Thoracic aorta (tissue), 2 donors: ENCODE measurements at regions not wholly inside any gene's neighbourhood (a gene's known extent, or its start where the extent isn't known, plus 50 kb on each side); places are given as distances from the start of the nearest gene placed in this dataset.

ENCODE experiments used
- ATAC-seq: fragments of 150-250 bp; one replicate; pipeline ENCODE4 v1.8.0; 2017; ENCODE audit warnings: low read depth; ENCODE audit not compliant: insufficient number of reproducible peaks, low FRiP score
- DNase-seq: peaks from one replicate; pipeline ENCODE4 v3.0.0-alpha.2; 2020; ENCODE audit warnings: low spot score
- H3K27ac ChIP-seq, 2 donors: fragments of 200-600 bp; sonication (generic); 1 replicate in 1 of 2; 2 replicates in 1 of 2; pipeline ENCODE4 v1.5.1; 2016; ENCODE audit warnings: mild to moderate bottlenecking in 2 of 2, moderate library complexity in 2 of 2
- H3K27me3 ChIP-seq: fragments of 200-600 bp; sonication (generic); replicated peaks from 2 replicates; pipeline ENCODE4 v1.6.0; 2016; ENCODE audit warnings: mild to moderate bottlenecking; ENCODE audit not compliant: insufficient read depth
- H3K36me3 ChIP-seq: fragments of 200-600 bp; sonication (generic); one replicate; pipeline ENCODE4 v1.5.1; 2016
- H3K4me1 ChIP-seq, 2 donors: fragments of 200-600 bp; sonication (generic); 1 replicate in 1 of 2; 2 replicates in 1 of 2; pipeline versions ENCODE4 v1.5.1 to v1.6.0; 2016; ENCODE audit warnings: low read depth in 2 of 2, mild to moderate bottlenecking in 1 of 2; ENCODE audit not compliant: control insufficient read depth in 1 of 2
- H3K4me3 ChIP-seq: fragments of 200-600 bp; sonication (generic); 2 replicates; pipeline ENCODE4 v1.5.1; 2016; ENCODE audit warnings: mild to moderate bottlenecking
- H3K9me3 ChIP-seq: fragments of 200-600 bp; sonication (generic); 2 replicates; pipeline ENCODE4 v1.5.1; 2016
- CTCF ChIP-seq: fragments of 200-600 bp; sonication (generic); IDR thresholded peaks from one replicate; pipeline ENCODE4 v1.5.1; 2019; ENCODE audit warnings: antibody characterized with exemption

- H3K9me3 ChIP-seq, result no peaks in the 10 kb centered on the region
- DNase-seq, result no peak
- H3K36me3 ChIP-seq, result no peaks in the 10 kb centered on the region
- no peaks in the 10 kb centered on the region for H3K4me1 ChIP-seq
- TF ChIP-seq CTCF, result no peak
- no peak overlapping the region for H3K27ac ChIP-seq
- no peak for ATAC-seq
- H3K4me3 ChIP-seq, result no peak overlapping the region
- no peaks in the 10 kb centered on the region for H3K27me3 ChIP-seq
Measured at GRCh38 chr12:3431686-3432085, 59.3 kb upstream of the PRMT8 start.

GRCh38 chr12:3432176-3432742 lies 58.7 kb upstream of the PRMT8 start:
- H3K4me3 ChIP-seq, result no peak overlapping the region
- H3K27ac ChIP-seq, result no peak overlapping the region
- no peak for DNase-seq
- no peaks in the 10 kb centered on the region for H3K27me3 ChIP-seq
- ATAC-seq, result no peak
- TF ChIP-seq CTCF, result no peak
- H3K9me3 ChIP-seq, result no peaks in the 10 kb centered on the region
- H3K4me1 ChIP-seq, result no peaks in the 10 kb centered on the region
- no peaks in the 10 kb centered on the region for H3K36me3 ChIP-seq

- no peak for DNase-seq
- no peak overlapping the region for H3K4me3 ChIP-seq
- H3K27me3 ChIP-seq, result no peaks in the 10 kb centered on the region
- H3K27ac ChIP-seq, result no peak overlapping the region
- ATAC-seq, result no peak
- no peaks in the 10 kb centered on the region for H3K9me3 ChIP-seq
- no peak for TF ChIP-seq CTCF
- no peaks in the 10 kb centered on the region for H3K4me1 ChIP-seq
- H3K36me3 ChIP-seq, result no peaks in the 10 kb centered on the region
Measured at GRCh38 chr12:3432868-3433267, 58.1 kb upstream of the PRMT8 start.

GRCh38 chr12:3436461-3437065 lies 54.4 kb upstream of the PRMT8 start:
- no peak for TF ChIP-seq CTCF
- Histone ChIP-seq H3K4me3 (no peak overlapping the region), H3K4me1 (no peaks in the 10 kb centered on the region), H3K9me3 (no peaks in the 10 kb centered on the region), H3K36me3 (no peaks in the 10 kb centered on the region), H3K27me3 (no peaks in the 10 kb centered on the region), H3K27ac (no peak overlapping the region)
- ATAC-seq, result no peak
- no peak for DNase-seq

- ATAC-seq (no peak), DNase-seq (no peak)
- no peak overlapping the region for H3K4me3 ChIP-seq
- no peaks in the 10 kb centered on the region for H3K36me3 ChIP-seq
- no peaks in the 10 kb centered on the region for H3K9me3 ChIP-seq
- TF ChIP-seq CTCF, result no peak
- H3K4me1 ChIP-seq, result no peaks in the 10 kb centered on the region
- no peaks in the 10 kb centered on the region for H3K27me3 ChIP-seq
- no peak overlapping the region for H3K27ac ChIP-seq
Measured at GRCh38 chr12:3437986-3438385, 53.0 kb upstream of the PRMT8 start.
